HG02870 (cell line): ENCODE measurements at regions not wholly inside any gene's neighbourhood (a gene's known extent, or its start where the extent isn't known, plus 50 kb on each side); places are given as distances from the start of the nearest gene placed in this dataset.

ENCODE experiments used
- ATAC-seq: cut with Tn5 transposase; IDR thresholded peaks from one replicate; pipeline ENCODE4 v1.9.1; 2021; ENCODE audit warnings: mild to moderate bottlenecking, moderate library complexity; ENCODE audit not compliant: unreplicated experiment

DNA sequence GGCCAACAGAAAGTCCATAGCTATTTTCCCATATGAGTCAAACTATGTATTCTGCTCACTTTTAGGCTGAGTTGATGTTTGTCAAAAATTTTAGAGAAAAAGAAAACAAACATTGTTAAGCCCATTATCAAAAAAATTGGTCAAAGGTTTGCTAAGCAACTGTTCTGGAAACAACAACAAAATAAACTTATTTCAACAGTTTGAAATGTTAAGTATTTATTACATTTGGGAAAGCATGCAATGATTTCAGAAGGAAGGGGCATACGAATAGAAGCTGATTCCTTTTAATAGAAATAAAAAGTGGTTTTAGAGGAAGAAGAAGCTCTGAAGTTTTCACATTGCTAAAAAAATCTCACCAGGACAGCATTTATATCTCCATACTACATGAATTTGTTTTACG, 1837.5 kb upstream of the CELF4 start:
- ATAC-seq, result no peak

DNA sequence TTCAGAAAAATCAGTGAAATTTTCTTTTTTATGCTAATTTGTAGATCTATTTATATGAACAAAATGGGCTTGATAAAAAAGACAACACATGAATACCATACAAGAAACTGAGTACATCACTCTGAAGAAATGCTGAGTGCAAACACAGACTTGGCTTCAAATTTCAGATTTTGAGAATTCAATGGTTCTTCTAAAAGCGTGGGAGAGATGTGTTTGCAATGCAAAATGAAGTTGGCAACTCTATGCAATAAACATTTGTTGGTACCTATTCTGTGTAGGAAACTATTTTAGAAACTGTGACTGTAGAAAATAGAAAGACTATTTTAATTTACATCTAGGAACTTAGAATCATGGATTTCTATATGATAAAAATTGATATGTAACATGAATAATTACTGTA, 1834.1 kb upstream of the CELF4 start:
- no peak for ATAC-seq

DNA sequence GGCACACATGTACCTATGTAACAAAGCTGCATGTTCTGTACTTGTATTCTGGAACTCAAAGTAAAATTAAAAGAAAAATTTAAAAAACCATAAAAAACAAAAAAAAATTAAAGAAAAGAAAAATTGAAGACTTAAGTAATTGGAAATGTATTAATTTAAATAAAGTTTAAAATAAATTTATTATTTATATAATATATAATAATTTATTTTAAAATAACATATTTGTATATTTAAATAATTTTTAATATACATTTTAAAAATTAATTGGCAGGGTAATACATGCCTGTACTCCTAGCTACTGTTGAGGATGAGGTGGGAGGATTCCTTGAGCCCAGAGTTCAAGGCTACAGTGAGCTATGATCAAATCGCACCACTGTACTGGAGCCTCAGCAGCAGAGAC, 1830.6 kb upstream of the CELF4 start:
- ATAC-seq, result no peak

DNA sequence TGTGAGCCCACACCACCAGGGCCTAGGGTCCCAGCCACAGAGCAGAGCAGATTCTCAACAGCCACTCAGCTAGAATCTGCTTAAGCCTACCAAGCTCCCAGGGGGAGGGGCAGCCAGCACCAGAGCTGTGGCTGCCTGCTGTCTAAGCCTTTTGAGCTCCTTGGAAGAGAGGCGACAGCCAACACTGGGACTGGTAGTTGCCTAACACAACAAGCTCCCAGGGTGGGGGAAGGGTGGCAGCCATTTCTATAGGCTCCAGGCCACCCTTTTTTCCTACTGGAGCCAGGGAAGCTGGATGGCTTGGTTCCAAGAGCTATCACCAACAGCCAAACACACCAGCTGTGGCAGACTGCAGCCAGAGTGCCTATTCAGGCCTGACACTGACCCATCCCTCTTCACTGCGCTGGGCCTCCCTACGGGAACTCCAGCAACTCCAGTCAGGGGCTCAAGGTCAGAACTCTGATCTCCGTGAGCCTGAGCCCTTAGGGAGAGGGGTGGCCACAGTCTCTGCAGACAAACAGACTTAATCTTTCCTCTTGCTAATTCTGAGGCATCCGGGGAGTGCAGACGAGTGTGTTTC, 1824.3 kb upstream of the CELF4 start:
- ATAC-seq, result no peak

DNA sequence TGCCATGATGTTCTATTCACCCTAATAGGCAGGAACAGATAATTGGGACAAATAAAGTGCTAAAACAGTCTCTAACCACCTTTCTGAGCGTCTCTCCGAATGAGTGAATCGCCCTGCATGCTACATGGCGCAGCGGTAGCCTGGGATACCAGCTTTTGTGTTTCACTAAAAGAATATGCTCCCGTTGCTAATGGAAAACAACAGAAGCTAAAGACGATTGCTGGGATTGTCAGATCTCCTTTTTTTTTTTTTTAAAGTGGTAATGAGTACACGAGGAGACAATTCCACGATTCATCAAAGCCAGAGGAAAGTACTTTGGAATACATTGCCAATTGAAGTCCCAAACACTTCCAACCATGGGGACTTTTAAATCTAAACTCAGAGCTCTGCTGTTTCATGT, 1815.3 kb upstream of the CELF4 start:
- no peak for ATAC-seq

DNA sequence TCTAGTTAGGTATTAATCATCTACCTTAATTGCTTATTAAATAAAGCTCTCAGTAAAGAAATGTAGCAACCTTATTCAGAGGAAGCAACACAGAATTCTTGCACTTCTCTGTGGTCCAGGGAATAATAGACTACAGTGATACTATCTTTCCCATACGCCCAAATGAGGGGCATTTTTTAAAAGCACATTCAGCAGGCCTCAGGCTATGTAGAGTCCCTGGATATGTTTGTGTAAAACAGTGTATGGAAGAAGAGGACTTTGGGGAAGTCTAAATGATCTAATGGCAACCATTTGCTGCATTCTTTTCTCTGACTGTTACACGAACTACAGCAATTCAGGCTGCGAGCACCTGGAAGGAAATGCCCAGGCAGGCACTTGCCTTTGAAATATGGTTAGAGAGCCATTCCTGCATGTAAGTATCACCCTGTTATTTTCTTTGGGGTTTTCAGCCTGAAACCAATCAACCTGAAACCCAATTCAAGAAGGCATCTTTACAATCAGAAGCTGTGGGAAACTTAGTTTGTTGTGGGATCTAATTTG, 1814.7 kb upstream of the CELF4 start:
- ATAC-seq, result no peak

DNA sequence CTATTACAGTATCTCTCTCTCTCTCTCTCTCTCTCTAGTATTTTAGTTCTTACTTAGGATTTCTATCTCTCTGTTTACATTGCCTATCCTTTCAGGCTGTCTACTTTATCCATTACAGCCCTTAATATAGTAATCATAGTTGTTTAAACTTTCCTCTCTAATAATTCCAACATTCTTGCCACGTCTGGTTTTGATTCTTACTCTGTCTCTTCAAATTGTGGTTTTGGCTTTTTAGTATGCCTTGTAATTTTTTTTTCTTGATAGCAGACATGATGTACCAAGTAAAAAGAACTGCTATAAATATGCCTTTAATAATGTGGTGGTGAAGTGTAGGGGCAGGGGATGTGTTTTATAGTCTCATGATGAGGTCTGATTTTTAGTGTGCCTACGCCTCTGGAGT, 1809.5 kb upstream of the CELF4 start:
- ATAC-seq, result no peak

DNA sequence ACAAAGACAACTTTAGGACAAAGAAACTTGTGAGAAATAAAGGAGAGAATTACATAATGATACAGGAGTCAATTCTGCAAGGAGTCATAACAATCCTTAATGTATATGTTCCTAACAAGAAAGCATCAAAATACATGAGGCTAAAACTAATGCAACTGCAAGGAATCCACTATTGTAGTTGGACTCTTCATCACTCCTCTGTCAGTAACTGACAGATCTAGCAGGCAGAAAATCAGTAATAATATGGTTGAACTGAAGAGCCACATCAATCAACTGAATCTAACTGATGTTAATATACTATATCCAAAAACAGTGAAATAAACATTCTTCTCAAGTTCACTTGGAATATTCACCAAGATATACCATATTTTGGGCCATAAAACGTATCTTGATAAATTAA, 1806.4 kb upstream of the CELF4 start:
- ATAC-seq, result no peak

DNA sequence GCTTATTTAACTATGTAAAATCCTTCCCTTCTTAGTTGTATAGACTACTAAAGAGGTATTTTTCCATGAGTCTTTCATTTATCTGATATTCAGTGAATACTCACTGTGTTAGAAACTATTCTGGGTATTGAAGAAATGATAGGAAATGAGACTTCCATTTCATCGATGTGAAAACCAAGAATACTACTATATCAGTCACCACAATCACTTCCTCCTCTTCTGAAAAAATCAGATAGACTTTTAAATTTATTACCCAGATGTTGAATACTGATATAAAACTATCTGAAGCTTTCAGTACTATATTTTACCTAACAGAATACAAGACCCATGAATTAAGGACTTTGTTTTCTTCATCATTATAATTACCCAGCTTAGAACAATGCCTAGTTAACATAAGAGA, 1801.1 kb upstream of the CELF4 start:
- ATAC-seq, result no peak

DNA sequence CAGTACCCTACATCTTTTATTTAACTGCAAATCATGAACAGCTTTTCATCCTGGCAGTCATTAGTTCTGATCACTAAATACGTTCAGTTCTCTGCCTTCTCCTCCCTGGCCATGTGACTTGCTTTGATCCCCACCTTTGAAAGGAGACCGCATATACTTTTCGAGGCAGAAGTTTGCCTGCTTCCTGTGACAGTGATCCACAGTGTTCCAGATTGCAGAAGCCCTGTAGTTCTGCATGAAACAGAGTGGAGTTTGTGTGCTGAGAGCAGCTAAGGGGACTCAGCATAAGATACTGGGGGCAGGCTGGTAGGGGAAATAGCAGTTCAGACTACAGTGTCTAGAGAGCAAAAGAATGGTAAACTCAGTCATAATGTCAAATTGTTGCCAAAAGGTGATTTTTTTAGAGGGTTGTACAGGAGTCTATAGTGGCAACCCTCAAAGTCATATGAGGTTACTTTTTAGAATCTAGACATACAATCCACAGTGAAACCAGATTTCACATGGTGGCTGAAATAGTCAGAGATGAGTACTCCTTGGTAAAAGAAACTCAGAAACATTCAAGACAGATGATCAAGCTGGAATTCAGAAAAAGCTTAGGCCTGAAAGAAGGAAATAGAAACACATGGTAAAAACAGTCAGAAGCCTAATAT, 1800.4 kb upstream of the CELF4 start:
- ATAC-seq, result no peak

DNA sequence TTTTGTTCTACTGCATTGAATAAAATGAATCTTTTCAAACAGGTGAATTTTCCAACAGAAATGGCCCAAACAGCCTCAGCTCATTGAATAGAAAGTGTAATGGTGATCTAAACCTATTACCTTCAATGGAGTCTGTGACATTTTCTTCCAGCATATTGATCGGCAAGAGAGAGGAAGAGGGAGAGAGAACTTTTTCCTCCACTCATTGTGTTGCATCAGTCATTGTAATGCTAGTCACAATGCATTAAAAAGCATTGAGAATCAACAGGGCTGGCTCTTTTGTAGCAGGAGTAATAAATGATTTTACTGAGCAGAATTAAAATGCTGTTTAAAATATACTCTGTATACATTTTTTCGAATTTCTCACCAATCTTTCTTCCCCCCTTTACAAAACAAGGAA, 1794.5 kb upstream of the CELF4 start:
- no peak for ATAC-seq

DNA sequence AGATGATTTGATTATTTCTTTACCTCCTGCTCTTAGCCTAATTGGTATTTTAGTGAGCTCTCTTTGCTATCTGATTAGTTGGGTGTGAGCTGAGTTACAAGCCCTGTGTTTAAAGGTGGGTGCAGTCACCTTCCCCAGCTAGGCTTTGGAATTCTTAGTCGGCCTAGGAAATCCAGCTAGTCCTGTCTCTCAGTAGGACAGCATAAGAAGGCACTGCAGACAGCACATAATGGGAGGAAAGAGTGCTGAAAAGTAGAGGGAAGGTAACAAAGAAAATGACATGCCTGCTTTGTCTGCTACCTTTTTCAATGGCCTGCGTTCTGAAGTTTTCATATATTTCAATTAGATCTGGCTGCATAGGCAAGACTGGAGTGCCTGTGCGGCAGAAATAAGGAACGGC, 1794.0 kb upstream of the CELF4 start:
- no peak for ATAC-seq

DNA sequence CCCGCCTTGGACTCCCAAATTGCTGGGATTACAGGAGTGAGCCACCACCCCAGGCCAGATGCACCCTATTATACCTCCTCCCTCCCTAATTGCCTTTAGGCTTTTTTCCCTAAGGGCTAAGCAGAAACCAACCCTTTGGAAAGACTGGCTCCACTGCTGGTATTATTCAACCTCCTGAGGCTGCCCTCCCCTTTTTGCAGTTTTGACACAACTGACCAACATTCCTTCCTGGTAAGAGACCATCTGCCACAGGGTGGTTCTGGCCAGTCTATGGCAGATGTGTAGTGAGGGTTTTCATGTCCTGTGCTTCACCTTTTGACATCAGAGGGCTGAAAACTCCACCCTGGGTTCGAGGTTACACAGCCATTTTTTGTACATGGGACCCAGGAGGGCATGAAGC, 1785.3 kb upstream of the CELF4 start:
- no peak for ATAC-seq

DNA sequence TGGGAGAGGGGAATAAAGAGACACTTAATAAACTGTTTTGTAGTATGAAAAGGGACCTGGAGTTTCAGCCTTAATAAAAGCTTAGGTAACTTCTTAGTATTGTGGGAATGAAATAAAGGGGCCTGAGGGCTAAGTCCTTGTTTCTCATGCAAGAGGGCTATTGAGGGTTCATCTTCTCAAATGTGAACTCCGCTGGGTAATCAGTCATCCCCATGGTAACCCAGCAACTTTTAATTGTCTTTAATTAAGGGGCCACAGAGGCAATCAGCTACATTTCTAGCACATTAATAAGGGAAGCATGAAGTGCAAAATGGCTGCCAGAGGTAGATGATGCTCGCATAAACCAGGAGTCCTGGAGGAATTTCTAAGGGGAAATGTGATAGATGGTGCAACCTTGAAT, 1784.2 kb upstream of the CELF4 start:
- no peak for ATAC-seq

DNA sequence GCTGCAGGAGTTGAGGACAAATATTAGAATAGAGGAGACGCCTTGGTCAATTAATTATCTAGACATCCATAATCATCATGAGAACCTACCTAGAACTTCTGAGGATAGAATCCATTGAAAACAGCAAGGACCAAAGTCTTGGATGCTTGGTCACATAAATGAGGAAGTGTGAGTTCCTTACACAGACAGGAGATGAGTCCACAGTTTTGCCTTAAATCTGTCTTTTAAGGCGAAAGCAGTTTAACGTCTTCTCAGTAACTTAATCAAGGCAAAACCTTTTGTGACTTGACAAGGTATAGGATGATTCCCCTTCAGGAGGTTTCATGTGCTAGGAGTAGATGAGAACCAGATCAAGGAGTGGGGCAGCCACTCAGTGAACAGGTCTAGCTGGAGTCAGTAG, 1783.2 kb upstream of the CELF4 start:
- no peak for ATAC-seq

DNA sequence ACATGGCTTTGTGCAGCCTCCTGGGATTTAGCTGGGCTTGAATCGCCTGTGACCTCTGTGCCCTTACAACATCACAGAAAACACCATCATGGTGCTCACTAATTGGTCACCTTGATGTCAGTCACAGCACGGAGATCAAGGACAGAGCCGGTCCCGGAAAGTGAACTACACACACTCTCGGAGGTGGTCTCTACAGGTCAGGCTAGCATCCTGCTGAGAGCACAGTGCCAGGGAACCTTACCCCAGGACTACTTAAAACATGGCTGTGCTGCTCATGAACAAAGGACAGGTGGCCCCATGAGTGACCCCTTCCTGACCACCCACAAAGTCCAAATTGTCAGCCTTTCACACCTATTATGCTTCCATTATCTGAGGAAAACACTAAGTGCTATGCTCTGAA, 1782.1 kb upstream of the CELF4 start:
- ATAC-seq, result no peak

DNA sequence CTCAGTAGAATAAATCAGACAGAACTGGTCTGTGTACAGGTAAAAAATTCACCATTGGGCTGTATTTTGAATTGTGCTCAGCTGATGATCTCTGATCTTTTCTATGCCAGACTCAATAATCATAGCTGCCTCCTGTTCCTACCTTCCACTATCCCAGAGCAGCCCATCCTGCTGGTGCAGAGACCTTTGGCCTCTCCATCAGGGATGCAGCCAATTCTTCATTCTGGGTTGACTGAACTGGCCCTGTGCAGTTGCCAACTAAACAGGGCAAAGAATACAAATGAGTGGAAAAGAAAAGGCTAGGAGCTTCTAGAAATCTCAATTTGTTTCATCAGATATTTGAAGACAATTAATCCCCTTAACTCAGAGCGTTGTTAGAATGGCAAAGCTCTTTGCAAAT, 1781.3 kb upstream of the CELF4 start:
- ATAC-seq, result no peak

DNA sequence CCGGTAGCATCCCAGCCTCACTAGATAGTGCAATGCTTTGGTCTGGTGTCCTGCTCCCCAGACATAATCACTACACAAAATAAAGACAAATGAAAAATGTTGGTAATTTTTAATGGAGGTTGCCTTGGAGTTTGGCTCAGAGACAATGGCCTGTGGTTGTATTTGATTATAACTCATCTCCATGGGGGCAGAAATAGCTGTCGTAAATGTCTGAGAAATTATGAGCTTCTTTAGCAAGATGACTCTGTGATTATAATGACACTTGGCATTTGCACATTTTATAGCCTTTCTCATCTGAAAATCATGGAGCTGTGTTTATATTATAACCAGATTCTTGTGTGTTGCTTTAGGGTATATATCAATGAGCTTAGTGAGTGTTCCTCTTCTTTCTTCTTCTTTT, 1779.7 kb upstream of the CELF4 start:
- ATAC-seq, result no peak

DNA sequence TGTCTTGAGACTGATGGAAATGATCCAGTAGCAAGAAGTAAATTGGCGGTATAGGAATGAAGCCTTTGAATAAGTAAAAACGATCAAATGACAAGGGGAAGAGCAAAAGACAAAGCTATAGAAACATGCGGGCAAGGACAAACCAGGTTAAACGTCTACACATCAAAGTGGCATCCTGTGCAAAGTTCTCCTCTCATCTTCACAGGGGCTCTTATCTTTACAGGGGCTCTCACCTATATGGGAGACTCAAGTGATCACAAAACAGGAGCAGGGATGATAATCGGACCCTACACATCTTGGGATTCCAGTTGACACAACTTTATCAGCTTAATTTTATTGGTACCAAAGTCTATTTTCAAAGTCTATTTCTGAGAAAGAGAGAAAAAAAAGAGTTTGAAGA, 1778.9 kb upstream of the CELF4 start:
- no peak for ATAC-seq

DNA sequence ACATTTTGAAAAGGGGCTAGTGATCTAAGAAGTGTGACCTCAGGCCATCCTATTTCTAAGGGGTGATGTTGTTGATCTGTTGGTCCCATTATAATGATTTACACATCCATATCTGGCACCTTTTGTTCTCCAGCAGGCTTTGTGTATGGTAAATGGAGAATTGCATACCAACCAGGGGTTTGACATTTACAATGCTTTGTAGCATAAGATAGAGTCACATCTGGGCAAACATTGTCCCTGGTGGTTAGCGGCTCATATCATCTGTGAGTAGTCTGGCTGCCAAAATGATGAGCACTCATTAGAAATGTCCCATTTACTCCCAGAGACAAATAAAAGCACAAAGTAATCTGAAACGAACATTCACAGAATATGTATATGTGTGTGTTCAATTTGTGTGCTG, 1775.5 kb upstream of the CELF4 start:
- no peak for ATAC-seq

DNA sequence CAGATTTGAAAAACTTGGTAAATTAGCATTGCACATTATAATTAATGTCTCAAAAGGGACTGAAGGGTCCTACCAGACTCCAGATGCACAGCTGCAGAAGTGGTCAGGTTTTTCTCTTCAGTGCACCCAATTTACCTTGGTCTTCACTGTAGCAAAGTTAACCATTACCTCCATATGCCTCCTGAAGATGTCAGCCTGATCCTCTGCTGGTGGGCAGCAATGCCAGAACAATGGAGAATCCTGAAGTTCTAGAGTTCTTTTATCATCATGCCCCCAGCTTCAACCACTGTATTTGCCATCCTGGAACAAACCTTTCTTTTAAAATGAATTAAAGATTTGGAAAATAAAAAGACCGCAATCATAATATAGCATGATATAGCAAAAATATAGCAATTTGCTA, 1774.8 kb upstream of the CELF4 start:
- no peak for ATAC-seq

DNA sequence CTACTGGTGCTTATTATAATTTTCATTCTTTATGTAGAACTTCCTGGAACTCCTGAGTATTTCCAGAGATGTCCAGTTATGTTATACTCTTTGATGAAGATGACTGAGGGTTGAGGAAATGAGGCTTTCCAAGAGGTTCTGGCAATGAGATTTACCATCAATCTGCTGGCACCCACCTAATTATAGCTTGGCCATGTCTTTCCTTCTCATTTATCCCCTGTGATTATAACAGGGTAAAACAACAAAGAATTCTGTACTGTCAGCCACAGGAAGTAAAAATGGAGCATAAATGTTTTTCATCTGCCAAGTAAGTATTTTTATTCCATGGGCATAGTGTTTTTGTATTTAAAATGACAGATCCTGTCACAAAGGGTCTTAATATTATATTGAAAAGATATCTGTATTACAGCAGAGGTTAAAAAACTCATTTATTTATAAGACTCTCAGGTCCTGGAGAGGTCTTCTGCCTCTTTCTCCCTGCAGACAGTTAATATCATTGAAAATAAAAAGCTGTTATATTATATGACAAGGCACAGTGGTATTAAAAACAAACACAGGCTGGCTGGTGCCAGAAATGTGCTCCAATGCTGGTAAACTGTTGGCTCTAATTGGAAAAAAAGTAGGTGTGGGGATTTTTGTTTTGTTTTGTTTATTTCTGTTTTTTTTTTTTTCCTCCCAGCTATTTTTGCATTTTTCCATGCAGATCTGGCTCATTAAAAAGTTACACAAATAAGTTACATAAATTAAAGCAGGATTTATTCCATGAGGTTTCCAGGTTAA, 1764.1 kb upstream of the CELF4 start:
- no peak for ATAC-seq
